Stomach (tissue), 4 donors: ENCODE measurements at regions not wholly inside any gene's neighbourhood (a gene's known extent, or its start where the extent isn't known, plus 50 kb on each side); places are given as distances from the start of the nearest gene placed in this dataset.

Experiments used
- EP300 ChIP-seq: sonication (generic); formaldehyde crosslinking; IDR thresholded peaks from one replicate; pipeline ENCODE4 v1.6.1; 2017; ENCODE audit warnings: antibody characterized with exemption
- POLR2A ChIP-seq, 4 donors: fragments of 450-650 bp; IDR thresholded peaks; one replicate each; pipeline ENCODE4 v1.6.1; 2016; ENCODE audit warnings: antibody characterized with exemption in 4 of 4, control low read depth in 2 of 4, mild to moderate bottlenecking in 1 of 4, moderate library complexity in 1 of 4
- POLR2AphosphoS5 ChIP-seq, 3 donors: sonication (generic); formaldehyde crosslinking; IDR thresholded peaks; one replicate each; pipeline ENCODE4 v1.6.1; 2016; ENCODE audit warnings: antibody characterized with exemption in 3 of 3
- TF ChIP-seq, protein P1 (sequence below), 7 experiments: fragments of 450-650 bp in 4 of 7; fragments of 200-600 bp in 3 of 7; sonication (generic) in 3 of 7; IDR thresholded peaks; one replicate each; pipeline ENCODE4 v1.5.1; 2016 to 2019; ENCODE audit warnings: antibody characterized with exemption in 7 of 7, control low read depth in 2 of 7, mild to moderate bottlenecking in 1 of 7

DNA sequence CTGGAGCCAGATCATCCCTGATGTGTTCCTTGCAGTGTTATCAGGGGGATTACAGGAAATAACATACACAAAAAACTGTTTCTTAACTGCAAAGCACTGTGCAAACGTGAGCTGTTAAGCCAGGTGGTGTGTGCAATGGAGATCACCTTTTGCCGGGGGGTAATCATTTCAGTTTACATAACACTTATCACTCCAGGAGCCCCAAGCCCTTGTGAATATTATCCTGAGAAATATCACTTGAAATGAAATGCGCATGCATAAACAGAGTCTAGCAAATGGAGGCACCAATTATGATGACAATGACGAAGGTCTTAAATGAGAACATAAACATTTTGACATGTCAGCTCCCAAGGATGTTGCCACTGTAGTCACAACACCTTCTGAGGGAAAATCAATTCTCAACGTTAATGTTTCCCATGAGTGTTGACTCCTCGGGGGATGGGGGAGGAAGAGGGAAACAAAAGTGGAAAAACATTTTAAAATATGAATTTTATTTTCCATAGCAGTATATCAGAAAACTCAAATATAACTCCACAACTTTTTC is 54.5 kb upstream of the RAD23B start:
- TF ChIP-seq, protein P1, sequence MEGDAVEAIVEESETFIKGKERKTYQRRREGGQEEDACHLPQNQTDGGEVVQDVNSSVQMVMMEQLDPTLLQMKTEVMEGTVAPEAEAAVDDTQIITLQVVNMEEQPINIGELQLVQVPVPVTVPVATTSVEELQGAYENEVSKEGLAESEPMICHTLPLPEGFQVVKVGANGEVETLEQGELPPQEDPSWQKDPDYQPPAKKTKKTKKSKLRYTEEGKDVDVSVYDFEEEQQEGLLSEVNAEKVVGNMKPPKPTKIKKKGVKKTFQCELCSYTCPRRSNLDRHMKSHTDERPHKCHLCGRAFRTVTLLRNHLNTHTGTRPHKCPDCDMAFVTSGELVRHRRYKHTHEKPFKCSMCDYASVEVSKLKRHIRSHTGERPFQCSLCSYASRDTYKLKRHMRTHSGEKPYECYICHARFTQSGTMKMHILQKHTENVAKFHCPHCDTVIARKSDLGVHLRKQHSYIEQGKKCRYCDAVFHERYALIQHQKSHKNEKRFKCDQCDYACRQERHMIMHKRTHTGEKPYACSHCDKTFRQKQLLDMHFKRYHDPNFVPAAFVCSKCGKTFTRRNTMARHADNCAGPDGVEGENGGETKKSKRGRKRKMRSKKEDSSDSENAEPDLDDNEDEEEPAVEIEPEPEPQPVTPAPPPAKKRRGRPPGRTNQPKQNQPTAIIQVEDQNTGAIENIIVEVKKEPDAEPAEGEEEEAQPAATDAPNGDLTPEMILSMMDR (IDR thresholded peaks at IDR 0.05): no peak
- TF ChIP-seq POLR2AphosphoS5 (IDR thresholded peaks at IDR 0.05) (no peak), POLR2A (IDR thresholded peaks at IDR 0.05) (no peak), EP300 (no peak)
